H9 (cell line): ENCODE measurements at regions not wholly inside any gene's neighbourhood (a gene's known extent, or its start where the extent isn't known, plus 50 kb on each side); places are given as distances from the start of the nearest gene placed in this dataset.

Experiments
- DNase-seq: peaks from one replicate; pipeline ENCODE4 v3.0.0-alpha.2; 2017
- H2AFZ ChIP-seq: one replicate; pipeline ENCODE4 v1.6.1; 2013; ENCODE audit warnings: mild to moderate bottlenecking, low read length, control low read depth, moderate library complexity
- H2AK5ac ChIP-seq: 2 replicates; pipeline ENCODE4 v1.6.1; 2013; ENCODE audit warnings: low read length, control low read depth, mixed read lengths; ENCODE audit not compliant: insufficient read length
- H2BK120ac ChIP-seq: one replicate; pipeline ENCODE4 v1.6.1; 2013; ENCODE audit warnings: low read depth, mild to moderate bottlenecking, low read length, control low read depth, inconsistent platforms; ENCODE audit not compliant: poor library complexity, severe bottlenecking
- H2BK12ac ChIP-seq: 2 replicates; pipeline ENCODE4 v1.6.1; 2013; ENCODE audit warnings: low read length, control low read depth, mixed read lengths, low read depth; ENCODE audit not compliant: insufficient read length
- H2BK15ac ChIP-seq: 2 replicates; pipeline ENCODE4 v1.6.1; 2013; ENCODE audit warnings: low read depth, low read length, control low read depth
- H2BK20ac ChIP-seq: one replicate; pipeline ENCODE4 v1.6.1; 2013; ENCODE audit warnings: low read depth, mild to moderate bottlenecking, low read length, control low read depth, inconsistent platforms; ENCODE audit not compliant: poor library complexity, severe bottlenecking
- H2BK5ac ChIP-seq: 2 replicates; pipeline ENCODE4 v1.6.1; 2013; ENCODE audit warnings: low read length, control low read depth, mixed read lengths; ENCODE audit not compliant: insufficient read length
- H3K14ac ChIP-seq: 2 replicates; pipeline ENCODE4 v1.6.1; 2013; ENCODE audit warnings: low read length, control low read depth; ENCODE audit not compliant: insufficient read depth
- H3K18ac ChIP-seq: 2 replicates; pipeline ENCODE4 v1.6.1; 2013; ENCODE audit warnings: low read depth, mild to moderate bottlenecking, mixed read lengths, low read length, control low read depth; ENCODE audit not compliant: insufficient read length
- H3K23ac ChIP-seq: 2 replicates; pipeline ENCODE4 v1.6.1; 2013; ENCODE audit warnings: low read length, control low read depth, mixed read lengths, low read depth; ENCODE audit not compliant: insufficient read length
- H3K23me2 ChIP-seq: 2 replicates; pipeline ENCODE4 v1.6.1; 2013; ENCODE audit warnings: low read depth, mild to moderate bottlenecking, mixed read lengths, low read length, control low read depth; ENCODE audit not compliant: insufficient read length, poor library complexity, severe bottlenecking
- H3K27ac ChIP-seq: 2 replicates; pipeline ENCODE4 v1.5.1; 2013; ENCODE audit warnings: low read length, control low read depth, mixed read lengths, low read depth; ENCODE audit not compliant: insufficient read length
- H3K27me3 ChIP-seq: 2 replicates; pipeline ENCODE4 v1.6.1; 2013; ENCODE audit warnings: low read length, control low read depth, inconsistent platforms; ENCODE audit not compliant: insufficient read depth
- H3K4ac ChIP-seq: 2 replicates; pipeline ENCODE4 v1.6.1; 2013; ENCODE audit warnings: low read depth, mild to moderate bottlenecking, control low read depth, inconsistent platforms, low read length, moderate library complexity
- H3K4me1 ChIP-seq: 2 replicates; pipeline ENCODE4 v1.6.1; 2013; ENCODE audit warnings: low read length, control low read depth, inconsistent platforms; ENCODE audit not compliant: insufficient read depth
- H3K4me2 ChIP-seq: 2 replicates; pipeline ENCODE4 v1.6.1; 2013; ENCODE audit warnings: low read length, control low read depth, mixed read lengths; ENCODE audit not compliant: insufficient read length, insufficient read depth
- H3K56ac ChIP-seq: 2 replicates; pipeline ENCODE4 v1.6.1; 2013; ENCODE audit warnings: low read depth, mild to moderate bottlenecking, mixed read lengths, low read length, control low read depth; ENCODE audit not compliant: insufficient read length
- H3K79me1 ChIP-seq: 2 replicates; pipeline ENCODE4 v1.6.1; 2013; ENCODE audit warnings: low read depth, mild to moderate bottlenecking, moderate library complexity, low read length, control low read depth, inconsistent platforms; ENCODE audit not compliant: insufficient read depth, poor library complexity, severe bottlenecking
- H3K79me2 ChIP-seq: 2 replicates; pipeline ENCODE4 v1.6.1; 2013; ENCODE audit warnings: low read length, control low read depth, inconsistent platforms; ENCODE audit not compliant: insufficient read depth
- H3K9ac ChIP-seq: 2 replicates; pipeline ENCODE4 v1.6.1; 2013; ENCODE audit warnings: low read length, control low read depth, mixed read lengths; ENCODE audit not compliant: insufficient read length; ENCODE audit errors: extremely low read depth
- H3K9me3 ChIP-seq: one replicate; pipeline ENCODE4 v1.6.1; 2013; ENCODE audit warnings: low read depth, low read length, inconsistent platforms; ENCODE audit not compliant: control insufficient read depth
- H3T11ph ChIP-seq: one replicate; pipeline ENCODE4 v1.6.1; 2013; ENCODE audit warnings: mild to moderate bottlenecking, low read length, control low read depth, inconsistent platforms
- H4K20me1 ChIP-seq: one replicate; pipeline ENCODE4 v1.6.1; 2013; ENCODE audit not compliant: control insufficient read depth, insufficient read length, insufficient read depth
- H4K5ac ChIP-seq: 2 replicates; pipeline ENCODE4 v1.6.1; 2013; ENCODE audit warnings: low read depth, mild to moderate bottlenecking, mixed read lengths, low read length, control low read depth; ENCODE audit not compliant: insufficient read length
- H4K8ac ChIP-seq: replicated peaks from 2 replicates; pipeline ENCODE4 v1.6.1; 2013; ENCODE audit warnings: low read length, control low read depth, mixed read lengths, low read depth; ENCODE audit not compliant: insufficient read length
- H4K91ac ChIP-seq: 2 replicates; pipeline ENCODE4 v1.6.1; 2013; ENCODE audit warnings: low read depth, mild to moderate bottlenecking, moderate library complexity, mixed read lengths, low read length, control low read depth; ENCODE audit not compliant: insufficient read length
- H3K27ac Mint-ChIP-seq, 3 experiments: 2 replicates in 2 of 3; 3 replicates in 1 of 3; pipeline ENCODE4 v1.8.0; 2020 to 2021; ENCODE audit warnings: mixed read lengths in 3 of 3, mild to moderate bottlenecking in 1 of 3, moderate library complexity in 1 of 3
- H3K27me3 Mint-ChIP-seq: 2 replicates; pipeline ENCODE4 v1.8.0; 2021; ENCODE audit warnings: low read depth, mild to moderate bottlenecking, moderate library complexity, mixed read lengths
- H3K36me3 Mint-ChIP-seq, 3 experiments: 2 replicates in 2 of 3; 3 replicates in 1 of 3; pipeline ENCODE4 v1.8.0; 2020 to 2021; ENCODE audit warnings: low read depth in 3 of 3, mixed read lengths in 3 of 3; ENCODE audit not compliant: insufficient read depth in 1 of 3
- H3K4me1 Mint-ChIP-seq, 2 experiments: 2 replicates each; pipeline ENCODE4 v1.8.0; 2020; ENCODE audit warnings: mixed read lengths in 2 of 2
- H3K4me3 Mint-ChIP-seq, 2 experiments: 2 replicates in 1 of 2; 3 replicates in 1 of 2; pipeline ENCODE4 v1.8.0; 2020 to 2021; ENCODE audit warnings: mild to moderate bottlenecking in 2 of 2, mixed read lengths in 2 of 2, moderate library complexity in 1 of 2
- H3K9me3 Mint-ChIP-seq, 2 experiments: 2 replicates in 1 of 2; 3 replicates in 1 of 2; pipeline ENCODE4 v1.8.0; 2020; ENCODE audit warnings: mild to moderate bottlenecking in 2 of 2, mixed read lengths in 2 of 2, moderate library complexity in 1 of 2
- WGBS: extraction: QIAGEN DNeasy Blood & Tissue Kit; methylation state at CpG from one replicate; pipeline ENCODE4 v1.1.7; 2013; ENCODE audit warnings: missing lambda C conversion rate, low lambda C conversion rate, mixed read lengths; ENCODE audit not compliant: insufficient read length; ENCODE audit errors: extremely low coverage; 5-methylcytosine and 5-hydroxymethylcytosine counted together
- TF ChIP-seq, protein P1 (sequence below): fragments of 200-600 bp; sonication (generic); conservative IDR thresholded peaks from 3 replicates; pipeline ENCODE4 v1.8.0; 2021; ENCODE audit warnings: antibody characterized with exemption, mild to moderate bottlenecking

DNA sequence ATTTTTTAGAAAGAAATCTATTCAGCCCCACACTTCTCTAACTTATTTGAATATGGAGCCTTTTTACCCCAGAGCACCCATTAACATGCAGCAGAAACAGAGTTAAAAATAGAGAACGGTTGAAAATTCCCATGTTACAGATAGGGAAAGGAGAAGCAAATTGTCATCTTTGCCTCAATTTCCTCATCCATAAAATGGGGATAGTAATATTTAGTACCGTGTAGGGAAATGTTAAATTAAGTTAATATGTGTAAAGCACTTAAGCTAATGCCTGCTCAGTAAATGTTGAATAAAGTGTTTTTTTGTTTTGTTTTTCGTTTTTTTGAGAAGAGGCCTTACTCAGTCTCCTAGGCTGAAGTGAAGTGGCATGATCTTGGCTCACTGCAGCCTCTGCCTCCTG lies 50.3 kb downstream of the NAV1 start:
- no CpG with 5 or more reads among the region's 3 CpGs for WGBS
- no peak overlapping the region for H2BK15ac ChIP-seq
- no peak overlapping the region for H3K23ac ChIP-seq
- H2AFZ ChIP-seq = no peak overlapping the region
- H2BK5ac ChIP-seq = no peak overlapping the region
- H2BK120ac ChIP-seq = no peak overlapping the region
- no peaks in the 10 kb centered on the region for H4K20me1 ChIP-seq
- H2AK5ac ChIP-seq = no peak overlapping the region
- DNase-seq = no peak
- TF ChIP-seq, protein P1, sequence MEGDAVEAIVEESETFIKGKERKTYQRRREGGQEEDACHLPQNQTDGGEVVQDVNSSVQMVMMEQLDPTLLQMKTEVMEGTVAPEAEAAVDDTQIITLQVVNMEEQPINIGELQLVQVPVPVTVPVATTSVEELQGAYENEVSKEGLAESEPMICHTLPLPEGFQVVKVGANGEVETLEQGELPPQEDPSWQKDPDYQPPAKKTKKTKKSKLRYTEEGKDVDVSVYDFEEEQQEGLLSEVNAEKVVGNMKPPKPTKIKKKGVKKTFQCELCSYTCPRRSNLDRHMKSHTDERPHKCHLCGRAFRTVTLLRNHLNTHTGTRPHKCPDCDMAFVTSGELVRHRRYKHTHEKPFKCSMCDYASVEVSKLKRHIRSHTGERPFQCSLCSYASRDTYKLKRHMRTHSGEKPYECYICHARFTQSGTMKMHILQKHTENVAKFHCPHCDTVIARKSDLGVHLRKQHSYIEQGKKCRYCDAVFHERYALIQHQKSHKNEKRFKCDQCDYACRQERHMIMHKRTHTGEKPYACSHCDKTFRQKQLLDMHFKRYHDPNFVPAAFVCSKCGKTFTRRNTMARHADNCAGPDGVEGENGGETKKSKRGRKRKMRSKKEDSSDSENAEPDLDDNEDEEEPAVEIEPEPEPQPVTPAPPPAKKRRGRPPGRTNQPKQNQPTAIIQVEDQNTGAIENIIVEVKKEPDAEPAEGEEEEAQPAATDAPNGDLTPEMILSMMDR = no peak
- Mint-ChIP-seq H3K9me3 (no peaks in the 10 kb centered on the region; a peak in 1 of 5 replicates), H3K27ac (no peak overlapping the region; a peak in 2 of 7 replicates), H3K4me3 (no peak overlapping the region), H3K36me3 (no peaks in the 10 kb centered on the region; a peak in 1 of 7 replicates), H3K27me3 (no peaks in the 10 kb centered on the region; the same call in 1 of the 2 replicates), H3K4me1 (peaks cover 40 to 43% of the 10 kb centered on the region in 2 experiments)
- H3K4me1 ChIP-seq = peaks cover 7% of the 10 kb centered on the region; the same call in 1 of the 2 replicates
- no peak overlapping the region for H4K8ac ChIP-seq
- H3K56ac ChIP-seq = no peak overlapping the region
- H3K18ac ChIP-seq = no peak overlapping the region
- no peaks in the 10 kb centered on the region for H3K9me3 ChIP-seq
- no peak overlapping the region for H3K4ac ChIP-seq
- no peaks in the 10 kb centered on the region for H3K79me1 ChIP-seq
- no peaks in the 10 kb centered on the region for H3K79me2 ChIP-seq
- H3K9ac ChIP-seq = no peak overlapping the region
- H3K14ac ChIP-seq = no peak overlapping the region
- H4K5ac ChIP-seq = no peak overlapping the region
- H2BK12ac ChIP-seq = no peak overlapping the region
- H3K27ac ChIP-seq = no peak overlapping the region
- H4K91ac ChIP-seq = no peak overlapping the region
- H3K23me2 ChIP-seq = no peaks in the 10 kb centered on the region
- H3K27me3 ChIP-seq = no peaks in the 10 kb centered on the region
- no peak overlapping the region for H3K4me2 ChIP-seq
- H3T11ph ChIP-seq = no peak overlapping the region
- no peak overlapping the region for H2BK20ac ChIP-seq
